ENCODE measurements at regions not wholly inside any gene's neighbourhood (a gene's known extent, or its start where the extent isn't known, plus 50 kb on each side); places are given as distances from the start of the nearest gene placed in this dataset.

- Mint-ChIP-seq H3K36me3 (no peaks in the 10 kb centered on the region), H3K4me1 (no peaks in the 10 kb centered on the region), H3K9me3 (no peaks in the 10 kb centered on the region), H3K27ac (no peak overlapping the region), H3K4me3 (no peak overlapping the region), H3K27me3 (peaks cover 1% of the 10 kb centered on the region)
Observed at GRCh38 chr6:109299265-109299607, 83.0 kb downstream of the CD164 start.

- Mint-ChIP-seq H3K27me3 (peaks cover 1% of the 10 kb centered on the region), H3K36me3 (no peaks in the 10 kb centered on the region)
Observed at GRCh38 chr6:109298605-109299264, 83.5 kb downstream of the CD164 start.

GRCh38 chr6:109297406-109298110 lies 84.7 kb downstream of the CD164 start:
- H3K27me3 Mint-ChIP-seq = peaks cover 1% of the 10 kb centered on the region
- no peaks in the 10 kb centered on the region for H3K4me1 Mint-ChIP-seq
- H3K4me3 Mint-ChIP-seq = no peak overlapping the region
- no peaks in the 10 kb centered on the region for H3K36me3 Mint-ChIP-seq
- no peak overlapping the region for H3K27ac Mint-ChIP-seq
- H3K9me3 Mint-ChIP-seq = no peaks in the 10 kb centered on the region

More at GRCh38 chr6:109298605-109299264, 83.5 kb downstream of the CD164 start:
- no peak overlapping the region for H3K27ac Mint-ChIP-seq
- H3K9me3 Mint-ChIP-seq = no peaks in the 10 kb centered on the region
- H3K4me3 Mint-ChIP-seq = no peak overlapping the region
- H3K4me1 Mint-ChIP-seq = no peaks in the 10 kb centered on the region

DNA sequence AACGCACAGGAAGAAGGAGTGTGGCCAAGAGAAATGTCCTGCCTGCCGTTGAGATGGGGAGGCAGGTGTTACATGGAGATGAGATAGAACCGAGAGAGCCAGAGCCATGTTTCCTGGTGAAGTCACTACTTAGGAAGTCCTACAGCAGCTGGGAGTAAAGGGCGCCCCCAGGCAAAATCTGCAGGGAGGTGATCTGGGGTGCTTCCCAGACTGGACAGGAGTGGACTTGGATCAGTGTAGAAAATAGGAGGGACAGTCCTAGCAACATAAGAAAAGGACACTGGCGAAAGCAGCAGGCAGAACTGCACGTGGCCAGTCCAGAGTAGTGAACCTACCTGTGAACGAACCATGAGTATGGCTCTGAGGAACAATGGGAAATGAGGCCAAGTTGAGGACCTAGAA lies 85.3 kb downstream of the CD164 start:
- peaks cover 1% of the 10 kb centered on the region for H3K27me3 Mint-ChIP-seq
- no peak overlapping the region for H3K27ac Mint-ChIP-seq
- no peaks in the 10 kb centered on the region for H3K4me1 Mint-ChIP-seq
- H3K4me3 Mint-ChIP-seq = no peak overlapping the region
- no peaks in the 10 kb centered on the region for H3K9me3 Mint-ChIP-seq
- H3K36me3 Mint-ChIP-seq = no peaks in the 10 kb centered on the region

DNA sequence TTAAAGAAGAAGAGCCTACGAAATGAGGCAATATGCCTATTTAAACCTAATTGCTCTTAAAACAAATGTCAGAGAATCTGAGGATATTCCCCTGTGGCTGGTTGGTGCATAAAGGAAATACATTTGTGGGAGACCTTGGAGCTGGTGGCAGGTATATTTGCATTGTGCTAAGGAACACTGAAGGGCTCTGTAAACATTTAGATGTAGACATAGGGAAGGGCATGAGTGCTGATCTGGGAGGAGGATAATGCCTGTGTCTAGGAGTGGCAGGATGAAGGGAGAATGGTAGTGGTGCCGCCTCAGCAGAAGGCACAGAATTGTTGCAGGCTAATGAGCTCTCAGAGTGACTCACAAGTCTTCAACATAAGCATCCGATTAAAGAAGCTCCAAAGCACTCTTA lies 85.8 kb downstream of the CD164 start:
- H3K4me3 Mint-ChIP-seq = no peak overlapping the region

DNA sequence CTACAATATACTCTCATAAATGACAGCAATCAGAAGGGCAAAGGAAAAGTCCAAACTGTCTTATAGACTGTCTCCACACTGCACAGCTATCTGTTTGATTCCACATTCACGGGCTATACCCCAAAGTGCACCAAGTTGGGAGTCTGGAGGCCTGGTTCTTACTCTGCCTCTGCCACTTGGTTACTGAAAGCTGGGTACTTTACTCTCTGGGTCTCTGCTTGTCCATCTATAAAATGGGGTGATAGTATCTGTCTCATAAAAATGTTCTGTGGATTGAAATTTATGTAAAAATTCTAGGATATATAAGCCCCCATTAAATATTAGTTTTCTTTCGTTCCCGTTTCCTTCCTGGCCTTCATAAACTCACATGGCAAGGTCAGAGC lies 86.5 kb downstream of the CD164 start:
- no peaks in the 10 kb centered on the region for H3K4me1 Mint-ChIP-seq
- H3K27me3 Mint-ChIP-seq = no peaks in the 10 kb centered on the region
- H3K36me3 Mint-ChIP-seq = no peaks in the 10 kb centered on the region
- H3K4me3 Mint-ChIP-seq = no peak overlapping the region
- H3K9me3 Mint-ChIP-seq = no peaks in the 10 kb centered on the region
- H3K27ac Mint-ChIP-seq = no peak overlapping the region

More for the DNA sequence above, 85.8 kb downstream of the CD164 start:
- Mint-ChIP-seq H3K9me3 (no peaks in the 10 kb centered on the region), H3K36me3 (no peaks in the 10 kb centered on the region), H3K27me3 (no peaks in the 10 kb centered on the region), H3K4me1 (no peaks in the 10 kb centered on the region), H3K27ac (no peak overlapping the region)

GRCh38 chr6:109295109-109295773 lies 87.0 kb downstream of the CD164 start:
- H3K9me3 Mint-ChIP-seq = no peaks in the 10 kb centered on the region
- no peaks in the 10 kb centered on the region for H3K36me3 Mint-ChIP-seq
- no peak overlapping the region for H3K27ac Mint-ChIP-seq
- no peak overlapping the region for H3K4me3 Mint-ChIP-seq
- no peaks in the 10 kb centered on the region for H3K27me3 Mint-ChIP-seq
- no peaks in the 10 kb centered on the region for H3K4me1 Mint-ChIP-seq

DNA sequence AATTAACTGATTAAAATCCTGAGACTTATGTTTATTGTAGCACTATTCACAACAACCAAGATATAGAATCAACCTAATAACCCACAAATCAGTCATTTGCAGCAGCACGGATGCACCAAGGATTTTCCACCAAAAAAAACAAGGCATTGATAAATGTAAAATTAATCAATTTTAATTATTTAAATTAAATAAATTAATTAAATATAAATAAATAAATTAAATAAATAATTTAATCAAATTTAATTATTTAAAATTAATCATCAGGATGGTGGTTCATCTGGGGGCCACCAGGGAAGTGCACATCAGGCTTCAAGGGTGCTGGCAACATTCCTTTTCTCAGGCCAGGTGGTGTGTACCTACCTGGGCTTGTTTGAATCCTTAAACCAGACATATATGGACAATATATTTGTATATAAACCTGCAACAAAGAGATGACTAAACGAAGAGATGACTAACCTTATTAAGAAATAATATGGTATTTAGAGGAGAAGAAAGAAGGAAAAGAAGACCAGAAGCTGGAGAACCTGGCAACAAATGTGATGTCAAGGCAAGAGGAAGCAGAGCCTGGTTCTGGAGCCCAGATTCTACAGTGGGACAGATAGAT lies 89.2 kb downstream of the CD164 start:
- Mint-ChIP-seq H3K27ac (no peak overlapping the region), H3K27me3 (no peaks in the 10 kb centered on the region)

GRCh38 chr6:109292420-109292819 lies 89.8 kb downstream of the CD164 start:
- H3K4me1 Mint-ChIP-seq = no peaks in the 10 kb centered on the region

More for the DNA sequence above, 89.2 kb downstream of the CD164 start:
- Mint-ChIP-seq H3K4me3 (no peak overlapping the region), H3K4me1 (no peaks in the 10 kb centered on the region), H3K36me3 (no peaks in the 10 kb centered on the region), H3K9me3 (no peaks in the 10 kb centered on the region)

GRCh38 chr6:109291902-109292301 lies 90.4 kb downstream of the CD164 start:
- no peak overlapping the region for H3K4me3 Mint-ChIP-seq
- no peaks in the 10 kb centered on the region for H3K4me1 Mint-ChIP-seq
- no peaks in the 10 kb centered on the region for H3K36me3 Mint-ChIP-seq
- H3K9me3 Mint-ChIP-seq = no peaks in the 10 kb centered on the region
- no peaks in the 10 kb centered on the region for H3K27me3 Mint-ChIP-seq
- no peak overlapping the region for H3K27ac Mint-ChIP-seq

More at GRCh38 chr6:109292420-109292819, 89.8 kb downstream of the CD164 start:
- no peaks in the 10 kb centered on the region for H3K36me3 Mint-ChIP-seq
- no peaks in the 10 kb centered on the region for H3K9me3 Mint-ChIP-seq
- H3K27me3 Mint-ChIP-seq = no peaks in the 10 kb centered on the region
- H3K27ac Mint-ChIP-seq = no peak overlapping the region
- no peak overlapping the region for H3K4me3 Mint-ChIP-seq

DNA sequence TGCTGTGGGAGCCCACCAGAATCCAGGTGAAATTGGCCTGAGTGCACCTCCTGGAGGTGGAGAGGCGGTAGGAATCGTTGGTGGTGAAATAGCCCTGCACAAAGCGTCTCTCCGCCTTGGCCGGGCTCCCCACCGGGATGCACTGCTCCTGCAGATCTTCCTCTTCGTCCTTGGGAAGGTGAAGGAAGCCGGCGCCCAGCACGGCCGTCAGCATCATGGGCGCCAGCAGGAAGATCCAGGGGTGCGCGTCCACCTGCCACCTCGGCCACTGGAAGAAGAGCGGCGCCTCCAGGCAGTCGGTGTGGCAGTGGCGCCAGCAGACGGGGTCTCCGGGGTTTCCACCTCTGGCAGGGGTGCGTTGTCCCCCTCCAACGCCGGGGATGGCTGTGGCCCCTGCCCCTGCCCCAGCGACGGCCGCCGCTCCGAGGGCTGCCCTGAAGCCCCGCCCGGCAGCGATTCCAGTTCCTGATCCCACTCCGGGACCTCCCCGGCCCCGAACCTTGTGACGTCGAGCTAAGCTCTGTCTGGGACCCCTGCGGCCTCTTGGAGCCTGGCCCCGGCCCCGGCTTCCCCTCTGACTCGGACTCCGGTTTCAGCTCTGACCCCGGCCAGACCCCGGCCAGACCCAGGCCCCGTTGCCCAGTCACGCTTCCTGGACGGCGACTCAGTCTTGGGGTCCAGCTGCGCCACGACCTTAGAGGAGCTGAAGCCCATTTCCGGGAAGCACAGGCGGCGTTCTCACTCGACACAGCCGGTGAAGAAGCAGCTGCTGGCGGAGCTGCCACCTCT lies 91.9 kb downstream of the CD164 start:
- H3K9me3 Mint-ChIP-seq = no peaks in the 10 kb centered on the region
- no peaks in the 10 kb centered on the region for H3K4me1 Mint-ChIP-seq
- H3K27me3 Mint-ChIP-seq = no peaks in the 10 kb centered on the region
- H3K27ac Mint-ChIP-seq = no peak overlapping the region
- H3K36me3 Mint-ChIP-seq = no peaks in the 10 kb centered on the region
- H3K4me3 Mint-ChIP-seq = no peak overlapping the region

DNA sequence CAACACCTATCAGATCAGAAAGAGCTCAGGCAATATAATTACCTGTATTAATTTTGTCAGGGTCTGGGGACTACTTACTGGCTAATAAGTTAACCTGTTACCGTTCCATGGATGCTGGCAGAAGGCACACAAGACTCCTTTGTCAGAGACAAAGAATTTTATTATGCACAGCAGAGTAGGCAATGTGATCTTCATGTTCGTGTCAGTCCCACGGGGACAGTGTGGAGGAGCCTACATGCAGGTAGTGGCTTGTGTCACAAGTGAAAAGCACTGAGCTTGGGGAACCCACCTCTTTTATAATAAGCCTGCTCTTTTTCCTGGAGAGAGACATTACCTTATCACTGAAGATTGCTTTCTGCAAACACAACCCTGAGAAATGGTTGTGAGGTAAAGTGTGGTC lies 96.9 kb downstream of the CD164 start:
- Mint-ChIP-seq H3K27me3 (no peaks in the 10 kb centered on the region), H3K27ac (no peak overlapping the region), H3K36me3 (no peaks in the 10 kb centered on the region), H3K4me1 (no peaks in the 10 kb centered on the region), H3K9me3 (no peaks in the 10 kb centered on the region), H3K4me3 (no peak overlapping the region)

GRCh38 chr6:109284675-109285074 lies 97.6 kb downstream of the CD164 start:
- H3K4me1 Mint-ChIP-seq = no peaks in the 10 kb centered on the region
- no peaks in the 10 kb centered on the region for H3K9me3 Mint-ChIP-seq

DNA sequence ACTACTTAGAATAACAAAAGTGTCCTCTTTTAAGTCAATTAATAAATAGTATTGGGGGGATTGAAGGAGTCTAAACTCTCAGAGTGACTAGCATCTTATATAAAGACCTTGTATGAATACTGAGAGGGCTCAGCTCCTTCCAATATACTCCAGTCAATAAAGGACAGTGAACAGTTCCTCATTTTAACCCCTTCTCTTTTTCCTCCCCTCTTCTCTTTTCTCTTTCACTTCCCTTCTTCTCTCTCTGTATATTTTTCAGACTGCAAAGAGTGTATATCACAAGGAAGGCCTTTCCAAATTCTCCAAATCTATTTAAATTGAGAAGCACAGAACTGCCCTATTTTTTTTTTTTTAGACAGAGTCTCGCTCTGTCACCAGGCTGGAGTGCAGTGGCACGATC lies 99.5 kb downstream of the CD164 start:
- Mint-ChIP-seq H3K4me1 (no peaks in the 10 kb centered on the region), H3K27ac (no peak overlapping the region), H3K9me3 (no peaks in the 10 kb centered on the region), H3K27me3 (no peaks in the 10 kb centered on the region), H3K4me3 (no peak overlapping the region), H3K36me3 (no peaks in the 10 kb centered on the region)

More at GRCh38 chr6:109284675-109285074, 97.6 kb downstream of the CD164 start:
- Mint-ChIP-seq H3K4me3 (no peak overlapping the region), H3K36me3 (no peaks in the 10 kb centered on the region), H3K27ac (no peak overlapping the region), H3K27me3 (no peaks in the 10 kb centered on the region)

DNA sequence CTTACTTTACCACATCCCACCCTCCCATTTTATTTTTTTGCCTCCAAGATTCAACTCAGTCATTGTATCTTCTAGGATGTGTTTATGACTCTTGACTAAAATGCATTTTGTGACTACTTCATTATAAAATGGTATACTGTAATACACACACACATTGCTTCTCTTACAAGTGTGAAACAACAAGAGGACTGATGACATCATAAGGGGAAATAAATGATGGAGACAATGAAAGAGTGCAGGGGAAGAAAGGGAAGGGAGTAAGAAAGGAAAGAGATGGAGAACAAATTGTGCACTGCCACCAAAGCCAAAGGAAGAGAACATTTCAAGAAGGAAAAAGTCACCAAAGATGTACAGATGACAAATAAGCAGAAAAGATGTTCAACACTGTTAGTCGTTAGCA lies 102.6 kb downstream of the CD164 start:
- Mint-ChIP-seq H3K4me3 (no peak overlapping the region), H3K27ac (no peak overlapping the region), H3K9me3 (no peaks in the 10 kb centered on the region)

More for the DNA sequence above, 102.6 kb downstream of the CD164 start:
- no peaks in the 10 kb centered on the region for H3K4me1 Mint-ChIP-seq
- no peaks in the 10 kb centered on the region for H3K27me3 Mint-ChIP-seq
- H3K36me3 Mint-ChIP-seq = no peaks in the 10 kb centered on the region

All from activated naive CD4-positive, alpha-beta T cell treated with anti-CD3 and anti-CD28 coated beads, Interleukin-2, amount 50 U/mL, for 24 hours (primary cell).